ENCODE measurements at regions not wholly inside any gene's neighbourhood (a gene's known extent, or its start where the extent isn't known, plus 50 kb on each side); places are given as distances from the start of the nearest gene placed in this dataset.

DNA sequence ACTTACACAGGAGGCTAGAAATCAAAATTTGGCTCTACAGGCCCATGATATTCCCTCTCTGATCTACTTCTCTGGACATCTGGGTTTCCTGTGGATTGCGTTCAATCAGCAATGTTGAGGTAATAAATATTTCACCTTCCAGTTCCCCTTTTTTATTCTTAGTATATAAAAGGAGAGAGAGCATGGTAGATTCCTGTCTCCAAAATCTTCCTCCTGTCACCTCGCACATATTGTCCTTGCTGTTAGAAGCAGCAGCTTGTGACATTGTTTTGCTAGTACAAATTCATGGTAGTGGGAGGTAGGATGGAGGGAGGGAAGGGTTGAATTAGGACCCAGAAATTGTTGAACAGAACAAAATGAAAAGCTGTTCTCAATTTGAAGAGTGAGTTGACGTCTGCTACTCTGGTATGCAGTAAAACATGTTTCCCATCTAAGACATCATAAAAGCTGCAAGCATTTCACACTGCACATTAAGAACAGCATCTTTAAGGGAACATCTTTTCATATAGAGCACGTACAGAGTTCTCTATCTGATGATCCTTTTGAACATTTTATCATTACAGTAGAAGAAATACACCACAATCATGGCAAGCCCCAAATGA lies 156.4 kb downstream of the RDH14 start:
- Histone ChIP-seq H2AFZ (ENCODE audit: low read depth, low read length) (no peak overlapping the region), H3K27ac (ENCODE audit: insufficient read depth, low read depth, low read length) (no peak overlapping the region), H3K36me3 (ENCODE audit: control insufficient read depth in 2 of 2, extremely low read depth in 1 of 2, insufficient read depth in 2 of 2, low read length in 2 of 2) (no peaks in the 10 kb centered on the region), H3K4me2 (ENCODE audit: insufficient read depth, low read length) (no peak overlapping the region), H3K4me3 (replicated peaks in 1 of 3; ENCODE audit: insufficient read depth in 1 of 3, low read depth in 1 of 3, low read length in 3 of 3) (no peak overlapping the region), H4K20me1 (replicated peaks; ENCODE audit: control insufficient read depth, extremely low read depth, insufficient read depth, low read length) (no peaks in the 10 kb centered on the region), H3K9ac (replicated peaks; ENCODE audit: extremely low read depth, insufficient read depth, low read length) (no peak overlapping the region), H3K9me1 (replicated peaks; ENCODE audit: control insufficient read depth, extremely low read depth, insufficient read depth, low read length) (no peaks in the 10 kb centered on the region), H3K27me3 (ENCODE audit: control insufficient read depth in 2 of 2, insufficient read depth in 2 of 2, low read length in 2 of 2) (no peaks in the 10 kb centered on the region), H3K79me2 (ENCODE audit: control insufficient read depth, insufficient read depth, low read length) (no peaks in the 10 kb centered on the region), H3K4me1 (ENCODE audit: control insufficient read depth, extremely low read depth, insufficient read depth, low read length) (no peaks in the 10 kb centered on the region), H3K9me3 (replicated peaks; ENCODE audit: control insufficient read depth, insufficient read depth, low read length) (no peaks in the 10 kb centered on the region)
- no peak for TF ChIP-seq GATA2 (IDR thresholded peaks at IDR 0.05; ENCODE audit: insufficient read depth, insufficient read length, low read depth, low read length)
- no peak for TF ChIP-seq EZH2 (IDR thresholded peaks at IDR 0.05; ENCODE audit: borderline replicate concordance, low read depth, low read length, severe bottlenecking)
- no peak for TF ChIP-seq MYC (IDR thresholded peaks at IDR 0.05; ENCODE audit: low read depth, low read length)
- TF ChIP-seq POLR2AphosphoS5 (IDR thresholded peaks at IDR 0.05; ENCODE audit: insufficient read depth, low read depth, low read length) = no peak
- TF ChIP-seq POLR2A (IDR thresholded peaks at IDR 0.05; ENCODE audit: low read depth, low read length) = no peak
- TF ChIP-seq JUN (IDR thresholded peaks at IDR 0.05; ENCODE audit: borderline replicate concordance, insufficient read depth, insufficient read length, low read depth) = no peak
- TF ChIP-seq, protein P1, sequence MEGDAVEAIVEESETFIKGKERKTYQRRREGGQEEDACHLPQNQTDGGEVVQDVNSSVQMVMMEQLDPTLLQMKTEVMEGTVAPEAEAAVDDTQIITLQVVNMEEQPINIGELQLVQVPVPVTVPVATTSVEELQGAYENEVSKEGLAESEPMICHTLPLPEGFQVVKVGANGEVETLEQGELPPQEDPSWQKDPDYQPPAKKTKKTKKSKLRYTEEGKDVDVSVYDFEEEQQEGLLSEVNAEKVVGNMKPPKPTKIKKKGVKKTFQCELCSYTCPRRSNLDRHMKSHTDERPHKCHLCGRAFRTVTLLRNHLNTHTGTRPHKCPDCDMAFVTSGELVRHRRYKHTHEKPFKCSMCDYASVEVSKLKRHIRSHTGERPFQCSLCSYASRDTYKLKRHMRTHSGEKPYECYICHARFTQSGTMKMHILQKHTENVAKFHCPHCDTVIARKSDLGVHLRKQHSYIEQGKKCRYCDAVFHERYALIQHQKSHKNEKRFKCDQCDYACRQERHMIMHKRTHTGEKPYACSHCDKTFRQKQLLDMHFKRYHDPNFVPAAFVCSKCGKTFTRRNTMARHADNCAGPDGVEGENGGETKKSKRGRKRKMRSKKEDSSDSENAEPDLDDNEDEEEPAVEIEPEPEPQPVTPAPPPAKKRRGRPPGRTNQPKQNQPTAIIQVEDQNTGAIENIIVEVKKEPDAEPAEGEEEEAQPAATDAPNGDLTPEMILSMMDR (IDR thresholded peaks at IDR 0.05; ENCODE audit: extremely low read depth in 1 of 2, insufficient read depth in 1 of 2, low read depth in 1 of 2, low read length in 2 of 2) = no peak
- TF ChIP-seq FOS (IDR thresholded peaks at IDR 0.05; ENCODE audit: borderline replicate concordance, insufficient read depth, low read length) = no peak
- TF ChIP-seq, protein P2, sequence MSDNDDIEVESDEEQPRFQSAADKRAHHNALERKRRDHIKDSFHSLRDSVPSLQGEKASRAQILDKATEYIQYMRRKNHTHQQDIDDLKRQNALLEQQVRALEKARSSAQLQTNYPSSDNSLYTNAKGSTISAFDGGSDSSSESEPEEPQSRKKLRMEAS (IDR thresholded peaks at IDR 0.05; ENCODE audit: insufficient read depth, insufficient read length) = no peak
- CTCF ChIA-PET = interaction anchor here (1.0 to 2.2 kb wide), 3 partner anchors 9 to 17 kb away, joined by 3 to 9 read pairs (median 5); no protein-coding TSS in a partner anchor
- intact Hi-C loops (cut with micrococcal nuclease) = no loop called here
- POLR2A ChIA-PET = no interaction called here
- FAIRE-seq = no peak
- BruUV-seq (replicated peaks) = no TSS peak
- dilution Hi-C loops (cut with MboI; ENCODE audit: extremely low pct_ligation_motif_present, low sequenced_read_pairs) = no loop called here
- DNase-seq (ENCODE audit: low read depth, low spot score) = no peak

Measured in endothelial cell of umbilical vein (primary cell).